Caco-2 (cell line): ENCODE measurements at regions not wholly inside any gene's neighbourhood (a gene's known extent, or its start where the extent isn't known, plus 50 kb on each side); places are given as distances from the start of the nearest gene placed in this dataset.

Source experiments
- BruUV-seq: library from RNA; stranded (reverse); fragments of 400-500 nt; replicated peaks from 2 replicates; lab custom pipeline; 2021; lab: Mats Ljungman, UMichigan
- CTCF ChIA-PET: fragments of 300-600 bp; sonication (Branson Sonifier 250); formaldehyde crosslinking; loops from one replicate; lab custom pipeline; 2022; ENCODE audit warnings: antibody characterized with exemption; lab: Charles Lee
- POLR2A ChIA-PET: fragments of 300-600 bp; sonication (Branson Sonifier 250); formaldehyde crosslinking; loops from one replicate; lab custom pipeline; 2022; ENCODE audit warnings: antibody characterized with exemption; lab: Charles Lee
- DNase-seq, 2 experiments: peaks; one replicate each; pipeline versions ENCODE4 v3.0.0 to v3.0.0-alpha.2; 2020 to 2022
- H3K27me3 ChIP-seq: replicated peaks from 2 replicates; pipeline ENCODE4 v1.6.0; 2011; ENCODE audit warnings: low read length; ENCODE audit not compliant: control insufficient read depth, insufficient read depth
- H3K36me3 ChIP-seq: 2 replicates; pipeline ENCODE4 v1.5.1; 2011; ENCODE audit warnings: low read length; ENCODE audit not compliant: control insufficient read depth, insufficient read depth
- H3K4me1 ChIP-seq: fragments of 250-450 bp; sonication (Bioruptor Pico); 2 replicates; pipeline ENCODE4 v1.5.1; 2020; ENCODE audit warnings: mild to moderate bottlenecking
- H3K4me3 ChIP-seq: 2 replicates; pipeline ENCODE4 v1.5.1; 2011; ENCODE audit warnings: low read depth, mild to moderate bottlenecking, control low read depth, low read length
- H3K9me3 ChIP-seq: fragments of 250-450 bp; sonication (Bioruptor Pico); 2 replicates; pipeline ENCODE4 v1.5.1; 2020; ENCODE audit warnings: mild to moderate bottlenecking, moderate library complexity
- H3K27ac Mint-ChIP-seq: one replicate; pipeline ENCODE4 v1.8.0; 2022; ENCODE audit warnings: mixed read lengths; ENCODE audit not compliant: unreplicated experiment
- H3K27me3 Mint-ChIP-seq: one replicate; pipeline ENCODE4 v1.8.0; 2022; ENCODE audit warnings: mixed read lengths; ENCODE audit not compliant: insufficient read depth, unreplicated experiment
- H3K36me3 Mint-ChIP-seq: one replicate; pipeline ENCODE4 v1.8.0; 2022; ENCODE audit warnings: mild to moderate bottlenecking, mixed read lengths; ENCODE audit not compliant: insufficient read depth, unreplicated experiment
- H3K4me1 Mint-ChIP-seq: one replicate; pipeline ENCODE4 v1.8.0; 2022; ENCODE audit warnings: low read depth, mixed read lengths; ENCODE audit not compliant: unreplicated experiment
- H3K4me3 Mint-ChIP-seq: one replicate; pipeline ENCODE4 v1.8.0; 2022; ENCODE audit warnings: mild to moderate bottlenecking, moderate library complexity, mixed read lengths; ENCODE audit not compliant: unreplicated experiment
- H3K9me3 Mint-ChIP-seq: one replicate; pipeline ENCODE4 v1.8.0; 2022; ENCODE audit warnings: mixed read lengths; ENCODE audit not compliant: unreplicated experiment
- CTCF ChIP-seq, 2 experiments: fragments of 200-600 bp in 1 of 2; IDR thresholded peaks; 1 replicate in 1 of 2; 2 replicates in 1 of 2; pipeline versions ENCODE4 v1.5.1 to v1.8.0; 2011 to 2022; ENCODE audit warnings: antibody characterized with exemption in 1 of 2, control low read depth in 1 of 2, inconsistent platforms in 1 of 2, low read depth in 1 of 2, low read length in 1 of 2, mild to moderate bottlenecking in 1 of 2, moderate library complexity in 1 of 2; ENCODE audit not compliant: insufficient read depth in 1 of 2, severe bottlenecking in 1 of 2, unreplicated experiment in 1 of 2
- intact Hi-C: fragments of 100-400 bp; cut with micrococcal nuclease; formaldehyde crosslinking; loops from one replicate; pipeline ENCODE4 v1.10.0; 2022; ENCODE audit not compliant: unreplicated experiment

- H3K36me3 ChIP-seq: no peaks in the 10 kb centered on the region
- peak; percentile 38 to 45 for DNase-seq
- intact Hi-C loops: loop anchor here (1.0 kb wide), 4 partner anchors 556 to 817 kb away; no protein-coding TSS in a partner anchor
- ChIA-PET POLR2A (no interaction called here), CTCF (interaction anchor here (1.0 kb wide), 1 partner anchor 588 kb away, joined by 3 read pairs; no protein-coding TSS in a partner anchor)
- no peaks in the 10 kb centered on the region for H3K4me1 ChIP-seq
- Mint-ChIP-seq H3K27ac (no peak overlapping the region), H3K36me3 (no peaks in the 10 kb centered on the region), H3K4me1 (no peaks in the 10 kb centered on the region), H3K27me3 (peaks cover 3% of the 10 kb centered on the region), H3K4me3 (no peak overlapping the region), H3K9me3 (peaks cover 10% of the 10 kb centered on the region)
- no peak overlapping the region for H3K4me3 ChIP-seq
- peak; percentile 48 to 59 for TF ChIP-seq CTCF (IDR thresholded peaks at IDR 0.05; ENCODE audit: insufficient read depth in 1 of 2, low read depth in 1 of 2, low read length in 1 of 2, severe bottlenecking in 1 of 2, unreplicated experiment in 1 of 2)
- peaks cover 12% of the 10 kb centered on the region for H3K9me3 ChIP-seq
- H3K27me3 ChIP-seq: no peaks in the 10 kb centered on the region
- no TSS peak for BruUV-seq
Observed at GRCh38 chr5:153147891-153148623, 342.4 kb upstream of the GRIA1 start.

DNA sequence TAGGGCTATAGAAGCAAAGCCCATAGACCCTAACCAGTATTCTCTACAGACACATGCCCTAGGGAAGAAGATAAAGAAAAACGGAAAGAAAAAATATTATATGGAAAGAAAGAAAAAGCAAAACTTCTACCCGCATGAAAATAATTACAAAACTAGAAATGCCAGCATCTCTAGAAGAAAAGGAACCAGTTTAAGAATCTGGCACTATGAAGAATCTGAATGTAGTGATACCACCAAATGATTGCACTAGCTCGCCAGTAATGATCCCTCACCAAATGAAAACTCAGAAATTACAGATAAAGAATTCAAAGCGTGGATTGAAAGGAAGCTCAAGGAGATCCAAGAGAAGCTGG is 341.9 kb upstream of the GRIA1 start:
- no peak overlapping the region for H3K4me3 ChIP-seq
- TF ChIP-seq CTCF (IDR thresholded peaks at IDR 0.05; ENCODE audit: insufficient read depth in 1 of 2, low read depth in 1 of 2, low read length in 1 of 2, severe bottlenecking in 1 of 2, unreplicated experiment in 1 of 2): no peak
- CTCF ChIA-PET: interaction anchor here (1.0 kb wide), 1 partner anchor 588 kb away, joined by 3 read pairs; no protein-coding TSS in a partner anchor
- Mint-ChIP-seq H3K36me3 (no peaks in the 10 kb centered on the region), H3K4me3 (no peak overlapping the region), H3K4me1 (no peaks in the 10 kb centered on the region), H3K27me3 (peaks cover 3% of the 10 kb centered on the region), H3K9me3 (peaks cover 10% of the 10 kb centered on the region), H3K27ac (no peak overlapping the region)
- H3K27me3 ChIP-seq: no peaks in the 10 kb centered on the region
- BruUV-seq: no TSS peak
- intact Hi-C loops: loop anchor here (1.0 kb wide), 4 partner anchors 556 to 817 kb away; no protein-coding TSS in a partner anchor
- POLR2A ChIA-PET: no interaction called here
- H3K9me3 ChIP-seq: peaks cover 12% of the 10 kb centered on the region
- no peaks in the 10 kb centered on the region for H3K36me3 ChIP-seq
- no peaks in the 10 kb centered on the region for H3K4me1 ChIP-seq
- no peak for DNase-seq

DNA sequence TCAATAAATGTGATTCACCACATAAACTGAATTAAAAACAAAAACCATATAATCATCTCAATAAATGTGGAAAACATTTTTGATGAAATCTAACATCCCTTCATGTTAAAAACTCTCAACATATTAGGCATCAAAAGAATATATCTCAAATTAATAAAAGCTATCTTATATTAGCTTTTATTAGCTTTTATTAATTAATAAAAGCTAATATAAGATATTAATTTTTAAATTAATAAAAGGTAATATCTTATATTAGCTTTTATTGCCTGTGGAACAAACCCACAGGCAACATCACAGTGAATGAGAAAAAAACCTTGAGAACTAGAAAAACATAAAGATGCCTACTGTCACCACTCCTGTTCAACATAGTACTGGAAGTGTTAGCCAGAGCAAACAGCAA is 338.9 kb upstream of the GRIA1 start:
- DNase-seq: no peak
- no TSS peak for BruUV-seq
- no peaks in the 10 kb centered on the region for H3K4me1 Mint-ChIP-seq
- H3K9me3 Mint-ChIP-seq: no peaks in the 10 kb centered on the region
- Histone ChIP-seq H3K36me3 (no peaks in the 10 kb centered on the region), H3K4me1 (no peaks in the 10 kb centered on the region), H3K27me3 (no peaks in the 10 kb centered on the region), H3K4me3 (no peak overlapping the region), H3K9me3 (no peaks in the 10 kb centered on the region)
- no peak for TF ChIP-seq CTCF (IDR thresholded peaks at IDR 0.05; ENCODE audit: insufficient read depth in 1 of 2, low read depth in 1 of 2, low read length in 1 of 2, severe bottlenecking in 1 of 2, unreplicated experiment in 1 of 2)
- H3K27ac Mint-ChIP-seq: no peak overlapping the region
- H3K27me3 Mint-ChIP-seq: peaks cover 3% of the 10 kb centered on the region
- H3K4me3 Mint-ChIP-seq: no peak overlapping the region
- no peaks in the 10 kb centered on the region for H3K36me3 Mint-ChIP-seq
- ChIA-PET CTCF (no interaction called here), POLR2A (no interaction called here)
- intact Hi-C loops: no loop called here
